NCI-H1092 treated with DMSO at 0.1 percent for 48 hours (cell line): ENCODE measurements at regions not wholly inside any gene's neighbourhood (a gene's known extent, or its start where the extent isn't known, plus 50 kb on each side); places are given as distances from the start of the nearest gene placed in this dataset.
"Not testable (repeated sequence)": the region's sequence is repeated elsewhere in the genome, so short reads cannot be mapped to it uniquely, and the experiment has no call there.

Source experiments
- DNase-seq: peaks from one replicate; lab custom pipeline; 2025; lab: John Stamatoyannopoulos, UW

- no peak for DNase-seq
These were observed 106.9 kb upstream of the ZNF746 start for GRCh38 chr7:149604521-149604920.

DNA sequence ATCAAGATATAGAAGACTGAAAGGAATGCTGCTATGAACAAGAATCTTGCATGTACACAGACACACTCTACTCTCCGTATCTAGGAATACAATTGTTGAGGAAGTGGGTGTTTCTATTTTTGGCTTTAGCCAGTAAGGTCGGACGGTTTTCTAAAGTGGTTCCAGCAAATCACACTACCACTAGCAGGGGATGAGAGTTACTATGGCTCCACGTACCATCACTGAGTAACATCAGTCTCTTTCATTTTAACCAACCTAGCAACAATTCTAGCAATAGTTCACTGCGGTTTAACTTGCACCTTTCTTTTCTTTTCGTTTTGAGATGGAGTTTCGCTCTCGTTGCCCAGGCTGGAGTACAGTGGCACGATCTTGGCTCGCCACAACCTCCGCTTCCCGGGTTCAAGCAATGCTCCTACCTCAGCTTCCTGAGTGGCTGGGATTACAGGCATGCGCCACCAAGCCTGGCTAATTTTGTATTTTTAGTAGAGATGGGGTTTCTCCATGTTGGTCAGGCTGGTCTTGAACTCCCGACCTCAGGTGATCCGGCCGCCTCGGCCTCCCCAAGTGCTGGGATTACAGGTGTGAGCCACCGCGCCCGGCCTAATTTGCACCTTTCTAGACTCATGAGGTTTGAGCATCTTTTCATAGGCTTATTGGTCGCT lies 103.2 kb upstream of the ZNF746 start:
- not testable (repeated sequence) for DNase-seq

DNA sequence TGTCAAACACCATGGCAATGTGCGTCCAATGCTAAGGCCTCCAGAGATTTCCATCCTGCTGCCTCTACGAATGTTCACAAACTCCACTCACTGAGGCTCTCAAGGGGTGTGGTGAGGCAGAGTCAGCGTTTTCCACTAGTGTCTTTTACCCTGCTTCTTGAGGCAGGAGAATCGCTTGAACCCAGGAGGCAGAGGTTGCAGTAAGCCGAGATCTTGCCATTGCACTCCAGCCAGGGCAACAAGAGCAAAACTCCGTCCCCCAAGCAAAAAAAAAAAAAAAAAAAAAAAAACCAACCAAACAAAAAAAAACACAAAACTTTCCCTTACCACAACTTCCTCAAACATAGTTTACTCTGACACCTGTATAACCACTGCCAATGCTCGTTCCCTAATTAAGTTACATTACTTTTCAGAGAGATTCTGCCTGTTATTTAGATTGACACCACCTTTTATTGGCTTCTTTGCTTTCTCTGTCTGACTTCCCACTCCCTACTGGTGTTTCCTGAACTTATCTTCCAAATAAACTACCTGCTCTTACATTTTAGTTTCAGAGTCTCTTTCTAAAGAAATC lies 102.1 kb upstream of the ZNF746 start:
- DNase-seq, result no peak

DNA sequence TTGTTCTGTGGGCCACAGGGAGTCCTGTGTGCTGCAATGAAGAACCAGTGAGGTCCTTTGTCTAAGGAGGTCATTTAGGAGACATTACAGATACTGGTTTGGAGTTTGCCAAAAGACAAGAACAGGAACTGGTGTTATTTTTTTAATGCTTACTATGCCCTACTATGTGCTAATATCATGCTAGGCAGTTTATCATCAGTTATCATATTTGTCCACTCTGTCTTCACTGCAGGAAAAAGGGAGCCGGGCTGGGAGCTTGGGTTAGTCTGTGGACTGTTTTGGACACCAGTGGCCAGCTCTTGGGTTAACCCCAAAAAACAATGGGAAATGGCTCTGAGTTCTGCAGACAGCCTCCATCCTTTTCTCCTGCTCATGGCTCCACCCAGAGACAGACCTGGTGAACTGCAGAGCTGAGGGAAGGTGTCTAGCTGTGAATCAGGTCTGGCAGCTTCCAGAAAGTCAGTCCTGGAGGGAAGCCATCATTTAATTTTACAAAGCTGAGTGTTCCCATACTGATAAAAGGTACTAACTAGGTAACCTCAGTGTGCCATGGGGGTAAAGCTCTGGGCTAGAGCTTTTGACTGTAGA lies 101.2 kb upstream of the ZNF746 start:
- DNase-seq, result peak; percentile 6

- not testable (repeated sequence) for DNase-seq
These were observed 100.2 kb upstream of the ZNF746 start for GRCh38 chr7:149597789-149598188.

DNA sequence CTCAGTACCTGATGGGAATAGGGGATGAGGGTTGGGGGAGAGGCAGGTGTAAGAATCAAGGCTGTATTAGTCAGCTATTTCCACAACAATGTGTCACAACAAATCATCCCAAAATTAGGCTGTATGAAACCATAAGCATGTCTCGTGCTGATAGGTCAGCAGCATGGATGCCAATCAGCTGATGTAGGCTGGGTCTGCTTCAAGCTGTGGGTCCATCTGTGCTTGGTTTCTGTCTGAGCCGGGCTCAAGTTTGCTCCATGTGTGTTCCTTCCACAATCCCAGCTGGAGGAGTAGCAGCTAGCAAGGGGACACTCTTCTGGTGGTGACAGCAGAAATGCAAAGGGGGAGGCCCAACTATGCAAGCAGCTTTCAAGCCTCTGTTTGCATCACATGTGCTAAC lies 97.9 kb upstream of the ZNF746 start:
- no peak for DNase-seq

- DNase-seq, result no peak
These were observed 97.5 kb upstream of the ZNF746 start for GRCh38 chr7:149595078-149595477.

DNA sequence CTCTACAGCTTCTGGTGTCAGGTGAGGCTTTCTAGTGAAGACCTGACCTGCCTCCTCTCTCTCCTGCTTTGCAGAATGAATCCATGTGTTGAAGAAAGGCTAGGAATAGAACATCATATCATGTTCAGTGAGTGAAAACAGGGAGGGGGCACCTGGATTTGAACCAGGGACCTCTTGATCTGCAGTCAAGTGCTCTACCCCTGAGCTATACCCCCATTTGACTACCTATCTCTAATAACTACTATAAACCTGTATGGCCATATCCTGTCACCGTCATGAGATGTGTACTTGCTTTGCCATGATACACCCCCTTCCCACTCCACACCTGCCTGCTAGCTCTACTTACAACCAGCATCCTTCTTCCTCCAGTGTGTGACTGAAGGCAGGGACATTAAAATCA lies 91.3 kb upstream of the ZNF746 start:
- DNase-seq, result no peak

GRCh38 chr7:149586646-149587645 lies 89.3 kb upstream of the ZNF746 start:
- no peak for DNase-seq

- DNase-seq, result no peak
These were observed 86.9 kb upstream of the ZNF746 start for GRCh38 chr7:149584530-149584929.

DNA sequence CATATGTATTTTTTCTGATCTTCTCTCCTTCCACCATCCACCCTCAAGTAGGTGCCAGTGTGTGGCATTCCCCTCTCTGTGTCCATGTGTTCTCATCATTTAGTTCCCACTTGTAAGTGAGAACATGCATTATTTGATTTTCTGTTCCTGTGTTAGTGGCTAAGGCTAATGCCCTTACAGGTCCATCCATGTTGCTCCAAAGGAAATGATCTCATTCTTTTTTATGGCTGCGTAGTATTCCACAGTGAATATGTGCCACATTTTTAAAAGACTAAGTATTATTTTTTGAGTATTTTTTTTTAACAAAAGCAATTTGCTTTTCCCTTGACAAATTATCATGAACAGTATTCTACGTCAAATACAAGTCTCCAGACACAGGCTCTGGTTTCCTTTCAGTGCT lies 86.4 kb upstream of the ZNF746 start:
- no peak for DNase-seq

GRCh38 chr7:149580328-149580727 lies 82.7 kb upstream of the ZNF746 start:
- DNase-seq, result no peak

DNA sequence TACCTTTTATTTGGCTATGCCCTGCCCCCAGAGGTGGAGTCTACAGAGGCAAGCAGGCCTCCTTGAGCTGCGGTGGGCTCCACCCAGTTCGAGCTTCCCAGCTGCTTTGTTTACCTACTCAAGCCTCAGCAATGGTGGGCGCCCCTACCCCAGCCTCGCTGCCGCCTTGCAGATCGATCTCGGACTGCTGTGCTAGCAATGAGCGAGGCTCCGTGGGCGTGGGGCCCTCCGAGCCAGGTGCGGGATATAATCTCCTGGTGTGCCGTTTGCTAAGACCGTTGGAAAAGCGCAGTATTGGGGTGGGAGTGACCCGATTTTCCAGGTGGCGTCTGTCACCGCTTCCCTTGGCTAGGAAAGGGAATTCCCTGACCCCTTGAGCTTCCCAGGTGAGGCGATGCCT lies 81.8 kb upstream of the ZNF746 start:
- DNase-seq, result not testable (repeated sequence)

DNA sequence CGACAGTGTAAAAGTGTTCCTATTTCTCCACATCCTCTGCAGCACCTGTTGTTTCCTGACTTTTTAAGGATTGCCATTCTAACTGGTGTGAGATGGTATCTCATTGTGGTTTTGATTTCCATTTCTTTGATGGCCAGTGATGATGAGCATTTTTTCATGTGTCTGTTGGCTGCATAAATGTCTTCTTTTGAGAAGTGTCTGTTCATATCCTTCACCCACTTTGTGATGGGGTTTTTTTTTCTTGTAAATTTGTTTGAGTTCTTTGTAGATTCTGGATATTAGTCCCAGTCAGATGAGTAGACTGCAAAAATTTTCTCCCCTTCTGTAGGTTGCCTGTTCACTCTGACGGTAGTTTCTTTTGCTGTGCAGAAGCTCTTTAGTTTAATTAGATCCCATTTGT lies 76.8 kb upstream of the ZNF746 start:
- not testable (repeated sequence) for DNase-seq

DNA sequence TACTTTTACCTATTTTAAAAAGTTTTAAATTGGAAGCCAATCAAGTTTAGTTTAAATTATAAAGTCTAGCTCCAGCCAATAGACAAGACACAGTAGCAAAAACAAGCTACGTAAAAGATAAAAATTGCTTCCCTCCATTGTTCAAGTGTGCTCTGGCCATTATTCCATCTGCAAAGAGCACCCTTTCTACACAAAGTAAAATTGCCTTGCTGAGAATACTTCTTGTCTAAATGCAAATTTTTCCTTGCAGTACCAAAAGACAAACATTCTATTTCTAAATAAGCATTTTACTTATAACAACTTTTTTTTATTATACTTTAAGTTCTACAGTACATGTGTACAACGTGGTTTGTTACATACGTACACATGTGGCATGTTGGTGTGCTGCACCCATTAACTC lies 75.9 kb upstream of the ZNF746 start:
- no peak for DNase-seq

GRCh38 chr7:149572920-149573319 lies 75.3 kb upstream of the ZNF746 start:
- DNase-seq, result not testable (repeated sequence)

- no peak for DNase-seq
These were observed 73.2 kb upstream of the ZNF746 start for GRCh38 chr7:149570784-149571183.

GRCh38 chr7:149569726-149570422 lies 72.3 kb upstream of the ZNF746 start:
- no peak for DNase-seq

GRCh38 chr7:149569025-149569725 lies 71.6 kb upstream of the ZNF746 start:
- no peak for DNase-seq

- no peak for DNase-seq
These were observed 70.6 kb upstream of the ZNF746 start for GRCh38 chr7:149568218-149568617.

DNA sequence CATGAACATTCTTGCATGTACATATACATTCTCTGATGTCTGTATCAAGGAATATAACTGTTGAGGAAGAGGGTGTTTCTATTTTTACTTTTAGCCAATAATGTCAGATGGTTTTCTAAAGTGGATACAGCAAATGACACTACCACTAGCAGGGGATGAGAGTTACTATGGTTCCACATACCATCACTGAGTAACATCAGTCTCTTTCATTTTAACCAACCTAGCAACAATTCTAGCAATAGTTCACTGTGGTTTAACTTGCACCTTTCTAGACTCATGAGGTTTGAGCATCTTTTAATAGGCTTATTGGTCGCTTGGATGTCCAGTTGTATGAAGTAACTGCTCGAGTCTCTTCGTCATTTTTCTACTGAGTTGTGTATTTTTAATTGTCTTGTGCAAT lies 68.5 kb upstream of the ZNF746 start:
- no peak for DNase-seq
